Smooth muscle cell (in vitro differentiated cells): ENCODE measurements at regions not wholly inside any gene's neighbourhood (a gene's known extent, or its start where the extent isn't known, plus 50 kb on each side); places are given as distances from the start of the nearest gene placed in this dataset.

ENCODE experiments used
- DNase-seq: peaks from one replicate; lab custom pipeline; 2025; ENCODE audit not compliant: unreplicated experiment; lab: John Stamatoyannopoulos, UW
- H2AFZ ChIP-seq: fragments of 200-600 bp; sonication (generic); 2 replicates; pipeline ENCODE4 v1.6.0; 2016; ENCODE audit warnings: antibody characterized with exemption, low read depth, mild to moderate bottlenecking
- H3F3A ChIP-seq: fragments of 200-600 bp; sonication (generic); 2 replicates; pipeline ENCODE4 v1.6.0; 2017; ENCODE audit warnings: antibody characterized with exemption, low read depth
- H3K27ac ChIP-seq: fragments of 200-600 bp; sonication (generic); 2 replicates; pipeline ENCODE4 v1.5.1; 2016; ENCODE audit warnings: low read depth, mild to moderate bottlenecking
- H3K27me3 ChIP-seq: fragments of 200-600 bp; sonication (generic); 2 replicates; pipeline ENCODE4 v1.6.1; 2016; ENCODE audit warnings: low read depth, mild to moderate bottlenecking
- H3K36me3 ChIP-seq: fragments of 200-600 bp; sonication (generic); 2 replicates; pipeline ENCODE4 v1.5.1; 2016; ENCODE audit warnings: low read depth
- H3K4me1 ChIP-seq: fragments of 200-600 bp; sonication (generic); 2 replicates; pipeline ENCODE4 v1.5.1; 2016; ENCODE audit warnings: low read depth
- H3K4me2 ChIP-seq: fragments of 200-600 bp; sonication (generic); 2 replicates; pipeline ENCODE4 v1.6.0; 2016; ENCODE audit warnings: mild to moderate bottlenecking
- H3K4me3 ChIP-seq: fragments of 200-600 bp; sonication (generic); 2 replicates; pipeline ENCODE4 v1.5.1; 2016; ENCODE audit warnings: mild to moderate bottlenecking
- H3K79me2 ChIP-seq: fragments of 200-600 bp; sonication (generic); 2 replicates; pipeline ENCODE4 v1.6.0; 2016; ENCODE audit warnings: low read depth, mild to moderate bottlenecking
- H3K9ac ChIP-seq: fragments of 200-600 bp; sonication (generic); 2 replicates; pipeline ENCODE4 v1.6.0; 2016; ENCODE audit warnings: low read depth
- H3K9me3 ChIP-seq: fragments of 200-600 bp; sonication (generic); replicated peaks from 2 replicates; pipeline ENCODE4 v1.5.1; 2016; ENCODE audit warnings: low read depth
- H4K20me1 ChIP-seq: fragments of 200-600 bp; sonication (generic); 2 replicates; pipeline ENCODE4 v1.6.0; 2016; ENCODE audit warnings: low read depth
- WGBS: methylation state at CpG from one replicate; pipeline ENCODE4 v1.1.7; 2016; ENCODE audit warnings: low lambda C conversion rate; 5-methylcytosine and 5-hydroxymethylcytosine counted together
- TF ChIP-seq, protein P1 (sequence below): fragments of 200-600 bp; sonication (generic); IDR thresholded peaks from 2 replicates; pipeline ENCODE4 v1.5.1; 2017; ENCODE audit warnings: borderline replicate concordance, mild to moderate bottlenecking, antibody characterized with exemption; ENCODE audit not compliant: insufficient read depth, poor library complexity, severe bottlenecking

DNA sequence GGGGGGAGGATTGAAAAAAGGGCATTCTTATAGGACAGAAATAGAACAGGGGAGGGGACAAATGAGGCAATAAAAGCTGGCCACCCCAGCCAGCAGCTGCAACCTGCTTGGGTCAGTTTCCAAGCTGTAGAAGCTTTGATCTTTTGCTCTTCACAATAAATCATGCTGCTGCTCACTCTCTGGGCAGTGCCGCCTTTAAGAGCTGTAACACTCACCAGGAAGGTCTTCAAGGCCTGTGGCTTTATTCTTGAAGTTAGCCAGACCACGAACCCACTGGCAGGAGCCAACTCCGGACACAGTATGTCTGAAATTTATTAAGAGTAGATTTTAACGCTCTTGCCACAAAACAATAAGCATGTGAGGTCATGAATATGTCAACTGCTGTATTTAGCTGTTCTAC, 649.9 kb upstream of the RAB6C start:
- H3K4me1 ChIP-seq: no peaks in the 10 kb centered on the region
- no peak for DNase-seq
- no peaks in the 10 kb centered on the region for H3K9me3 ChIP-seq
- H3K9ac ChIP-seq: no peak overlapping the region
- no peak overlapping the region for H3K4me3 ChIP-seq
- H3K79me2 ChIP-seq: no peaks in the 10 kb centered on the region
- H3F3A ChIP-seq: no peaks in the 10 kb centered on the region
- 83% methylated on average over 4 of the region's 4 CpGs for WGBS
- H3K4me2 ChIP-seq: no peak overlapping the region
- no peaks in the 10 kb centered on the region for H4K20me1 ChIP-seq
- H2AFZ ChIP-seq: no peak overlapping the region
- no peaks in the 10 kb centered on the region for H3K27me3 ChIP-seq
- no peaks in the 10 kb centered on the region for H3K36me3 ChIP-seq
- TF ChIP-seq, protein P1, sequence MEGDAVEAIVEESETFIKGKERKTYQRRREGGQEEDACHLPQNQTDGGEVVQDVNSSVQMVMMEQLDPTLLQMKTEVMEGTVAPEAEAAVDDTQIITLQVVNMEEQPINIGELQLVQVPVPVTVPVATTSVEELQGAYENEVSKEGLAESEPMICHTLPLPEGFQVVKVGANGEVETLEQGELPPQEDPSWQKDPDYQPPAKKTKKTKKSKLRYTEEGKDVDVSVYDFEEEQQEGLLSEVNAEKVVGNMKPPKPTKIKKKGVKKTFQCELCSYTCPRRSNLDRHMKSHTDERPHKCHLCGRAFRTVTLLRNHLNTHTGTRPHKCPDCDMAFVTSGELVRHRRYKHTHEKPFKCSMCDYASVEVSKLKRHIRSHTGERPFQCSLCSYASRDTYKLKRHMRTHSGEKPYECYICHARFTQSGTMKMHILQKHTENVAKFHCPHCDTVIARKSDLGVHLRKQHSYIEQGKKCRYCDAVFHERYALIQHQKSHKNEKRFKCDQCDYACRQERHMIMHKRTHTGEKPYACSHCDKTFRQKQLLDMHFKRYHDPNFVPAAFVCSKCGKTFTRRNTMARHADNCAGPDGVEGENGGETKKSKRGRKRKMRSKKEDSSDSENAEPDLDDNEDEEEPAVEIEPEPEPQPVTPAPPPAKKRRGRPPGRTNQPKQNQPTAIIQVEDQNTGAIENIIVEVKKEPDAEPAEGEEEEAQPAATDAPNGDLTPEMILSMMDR: no peak
- no peak overlapping the region for H3K27ac ChIP-seq

DNA sequence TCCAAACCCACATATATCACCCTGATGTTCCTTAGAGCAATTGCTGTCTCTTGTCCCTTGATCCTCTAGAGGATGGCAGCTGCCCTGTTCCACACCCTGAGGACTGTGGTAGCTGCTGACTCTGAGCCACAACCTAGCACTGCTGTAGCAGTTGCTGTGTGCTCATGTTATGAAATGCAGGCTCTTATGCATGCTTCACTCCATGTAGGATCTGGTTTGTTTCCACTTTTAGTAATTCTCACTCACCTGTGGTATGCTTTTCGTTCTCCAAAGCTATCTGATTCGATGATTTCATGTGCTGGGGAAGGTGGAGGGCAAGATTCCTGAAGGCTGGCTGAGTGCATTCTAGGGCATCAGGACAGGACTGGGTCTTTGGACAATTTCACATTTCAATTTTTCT, 649.0 kb upstream of the RAB6C start:
- DNase-seq: no peak
- 91% methylated on average over 2 of the region's 2 CpGs for WGBS
- Histone ChIP-seq H3K9ac (no peak overlapping the region), H3K27me3 (no peaks in the 10 kb centered on the region), H3F3A (no peaks in the 10 kb centered on the region), H3K4me2 (no peak overlapping the region), H3K4me1 (no peaks in the 10 kb centered on the region), H3K79me2 (no peaks in the 10 kb centered on the region), H3K36me3 (no peaks in the 10 kb centered on the region), H4K20me1 (no peaks in the 10 kb centered on the region), H2AFZ (no peak overlapping the region), H3K9me3 (no peaks in the 10 kb centered on the region), H3K27ac (no peak overlapping the region), H3K4me3 (no peak overlapping the region)
- TF ChIP-seq, protein P1: no peak

DNA sequence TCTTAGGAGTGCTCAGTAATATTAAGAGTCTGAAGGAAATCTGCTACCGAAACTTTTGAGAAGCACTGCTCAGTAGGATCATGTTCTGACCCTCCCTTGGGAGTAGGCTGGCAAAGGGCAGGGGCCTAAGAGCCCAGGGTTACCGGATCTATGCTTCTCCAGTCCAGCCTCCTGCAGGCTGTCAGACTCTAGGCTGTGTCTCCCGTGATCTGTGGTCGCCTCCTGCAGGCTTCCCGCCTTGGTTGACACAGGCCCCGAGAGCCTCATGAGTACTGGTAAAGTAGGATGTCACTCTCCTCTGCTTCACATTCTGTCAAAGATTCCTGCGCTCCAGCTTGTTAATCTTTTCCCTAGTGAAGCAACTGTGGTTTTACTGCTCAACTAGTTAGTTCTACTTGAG, 647.8 kb upstream of the RAB6C start:
- Histone ChIP-seq H3K79me2 (no peaks in the 10 kb centered on the region), H2AFZ (no peak overlapping the region), H3K4me1 (no peaks in the 10 kb centered on the region), H4K20me1 (no peaks in the 10 kb centered on the region), H3K4me2 (no peak overlapping the region), H3K9me3 (no peaks in the 10 kb centered on the region), H3K36me3 (no peaks in the 10 kb centered on the region), H3F3A (no peaks in the 10 kb centered on the region), H3K9ac (no peak overlapping the region), H3K27ac (no peak overlapping the region), H3K27me3 (no peaks in the 10 kb centered on the region), H3K4me3 (no peak overlapping the region)
- TF ChIP-seq, protein P1: no peak
- 83% methylated on average over 7 of the region's 7 CpGs for WGBS
- no peak for DNase-seq

DNA sequence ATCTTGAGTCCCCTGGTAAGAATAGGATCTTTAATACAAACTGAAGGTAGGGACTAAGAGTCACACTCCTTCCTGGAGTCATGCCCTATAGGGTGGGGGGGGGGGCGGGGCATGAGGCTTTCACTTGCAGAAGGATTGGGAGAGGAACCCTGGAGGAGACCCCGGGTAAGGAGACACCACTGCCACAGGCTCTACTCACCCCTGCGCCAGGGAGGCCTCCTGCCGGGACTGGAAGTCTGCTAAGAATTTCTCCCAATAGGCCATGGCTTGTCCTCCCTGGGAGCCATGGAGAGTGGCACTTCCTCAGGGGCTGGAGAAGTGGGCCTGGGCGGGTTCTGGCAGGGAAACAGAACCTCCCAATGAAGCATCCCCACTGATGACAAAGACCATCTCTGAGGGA, 645.3 kb upstream of the RAB6C start:
- no peak overlapping the region for H3K27ac ChIP-seq
- H3K4me3 ChIP-seq: no peak overlapping the region
- H3K9ac ChIP-seq: no peak overlapping the region
- no peaks in the 10 kb centered on the region for H4K20me1 ChIP-seq
- DNase-seq: no peak
- H3K36me3 ChIP-seq: no peaks in the 10 kb centered on the region
- H3K9me3 ChIP-seq: no peaks in the 10 kb centered on the region
- no peaks in the 10 kb centered on the region for H3K79me2 ChIP-seq
- H3K27me3 ChIP-seq: no peaks in the 10 kb centered on the region
- no peaks in the 10 kb centered on the region for H3F3A ChIP-seq
- TF ChIP-seq, protein P1: no peak
- no peaks in the 10 kb centered on the region for H3K4me1 ChIP-seq
- WGBS: 86% methylated on average over 4 of the region's 5 CpGs
- no peak overlapping the region for H3K4me2 ChIP-seq
- no peak overlapping the region for H2AFZ ChIP-seq
